GM21367 (cell line): ENCODE measurements at regions not wholly inside any gene's neighbourhood (a gene's known extent, or its start where the extent isn't known, plus 50 kb on each side); places are given as distances from the start of the nearest gene placed in this dataset.

ENCODE experiments used
- ATAC-seq: cut with Tn5 transposase; IDR thresholded peaks from one replicate; pipeline ENCODE4 v1.9.1; 2021; ENCODE audit not compliant: unreplicated experiment

DNA sequence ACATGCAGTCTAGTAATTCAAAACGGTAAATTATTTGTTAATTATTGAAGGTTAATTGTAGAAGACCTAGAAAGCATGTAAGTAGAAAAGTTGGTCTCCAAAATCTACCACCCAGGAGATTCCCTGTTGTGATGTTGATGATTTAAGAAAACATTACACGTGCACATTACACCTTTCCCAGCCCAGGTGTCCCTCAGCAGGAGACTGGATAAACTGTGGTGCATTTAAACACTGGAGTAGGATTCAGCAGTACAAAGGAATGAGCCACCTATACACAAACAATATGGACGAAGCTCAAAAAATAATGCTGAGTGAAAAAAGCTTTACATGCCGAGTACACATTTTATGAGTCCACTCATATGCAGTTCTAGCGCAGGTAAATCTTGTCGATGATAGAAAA is 109.0 kb upstream of the STARD3NL start:
- no peak for ATAC-seq

GRCh38 chr7:38070718-38071117 is 107.3 kb upstream of the STARD3NL start:
- no peak for ATAC-seq

- ATAC-seq = no peak
Measured at GRCh38 chr7:38086857-38087256, 91.2 kb upstream of the STARD3NL start.

- ATAC-seq = no peak
Measured at GRCh38 chr7:38102507-38102906, 75.5 kb upstream of the STARD3NL start.

DNA sequence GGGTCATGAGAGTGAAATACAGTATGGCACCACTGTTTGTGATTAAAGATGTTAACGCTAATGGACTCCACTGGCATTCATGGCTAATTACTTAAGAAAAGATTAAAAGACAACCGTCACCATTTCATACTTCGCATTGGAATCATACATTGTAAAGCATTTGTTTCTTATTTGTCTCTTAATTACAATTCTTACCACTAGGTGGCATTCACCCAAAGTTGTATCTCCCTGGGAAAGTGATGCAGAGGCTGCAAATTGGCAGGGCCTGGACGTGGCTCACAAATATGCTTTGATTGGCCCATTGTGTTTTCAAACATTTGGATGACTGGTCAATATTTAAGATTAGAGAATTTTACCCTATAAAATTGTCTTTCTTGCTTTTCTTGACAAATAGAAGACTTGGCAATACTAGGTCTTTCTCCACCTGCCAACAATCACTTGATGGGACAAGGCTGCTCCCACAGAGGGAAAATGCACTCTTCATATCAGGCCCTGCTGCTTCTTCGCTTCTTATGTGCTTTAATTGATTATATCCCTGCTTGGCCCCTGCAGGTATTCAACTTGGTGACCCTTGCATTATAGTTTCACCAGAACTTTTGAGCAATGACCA is 72.1 kb upstream of the STARD3NL start:
- peak; percentile 48 for ATAC-seq

- peak; percentile 79 for ATAC-seq
Measured at GRCh38 chr7:38107486-38107893, 70.6 kb upstream of the STARD3NL start.

DNA sequence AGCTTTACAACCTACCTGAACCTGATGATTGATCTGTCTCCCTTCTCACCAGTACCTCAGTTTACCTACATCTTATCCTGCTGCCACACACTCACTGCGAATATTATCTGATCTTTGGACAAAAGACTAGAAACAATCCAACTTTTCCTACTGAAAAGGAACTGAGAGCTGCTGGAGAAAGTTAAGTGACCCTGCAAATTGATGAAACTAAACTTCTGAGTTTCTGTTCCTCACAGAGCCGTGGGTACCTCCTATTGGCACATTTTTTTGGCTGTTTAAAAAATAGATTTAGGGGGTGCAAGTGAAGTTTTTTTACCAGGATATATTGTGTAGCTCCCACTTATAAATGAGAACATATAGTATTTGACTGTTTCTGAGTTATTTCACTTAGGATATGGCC is 66.0 kb upstream of the STARD3NL start:
- no peak for ATAC-seq

GRCh38 chr7:38120076-38120475 is 58.0 kb upstream of the STARD3NL start:
- no peak for ATAC-seq

- no peak for ATAC-seq
Measured at GRCh38 chr7:38122501-38122900, 55.5 kb upstream of the STARD3NL start.

GRCh38 chr7:38123494-38123893 is 54.6 kb upstream of the STARD3NL start:
- ATAC-seq = no peak

GRCh38 chr7:38127216-38128207 is 50.5 kb upstream of the STARD3NL start:
- no peak for ATAC-seq
